ENCODE measurements at regions not wholly inside any gene's neighbourhood (a gene's known extent, or its start where the extent isn't known, plus 50 kb on each side); places are given as distances from the start of the nearest gene placed in this dataset.

GRCh38 chr3:158916111-158916510, 114.3 kb downstream of the MFSD1 start:
- Histone ChIP-seq H3K27me3 (ENCODE audit: insufficient read depth, low read length) (no peaks in the 10 kb centered on the region), H2AFZ (ENCODE audit: low read length) (no peak overlapping the region), H3K36me3 (ENCODE audit: insufficient read depth, low read length) (no peaks in the 10 kb centered on the region), H3K4me1 (ENCODE audit: insufficient read depth, low read length) (peaks cover 12% of the 10 kb centered on the region), H3K9me3 (ENCODE audit: low read depth, low read length) (no peaks in the 10 kb centered on the region), H3K4me2 (ENCODE audit: insufficient read depth, low read length) (no peak overlapping the region), H3K27ac (ENCODE audit: low read depth, low read length) (no peak overlapping the region), H3K79me2 (ENCODE audit: insufficient read depth, low read length) (no peaks in the 10 kb centered on the region), H4K20me1 (ENCODE audit: insufficient read depth, low read length) (no peaks in the 10 kb centered on the region), H3K4me3 (ENCODE audit: insufficient read depth, low read length) (no peak overlapping the region)
- no peak for DNase-seq (ENCODE audit: insufficient read length, low spot score, missing footprints)
- TF ChIP-seq, protein P1, sequence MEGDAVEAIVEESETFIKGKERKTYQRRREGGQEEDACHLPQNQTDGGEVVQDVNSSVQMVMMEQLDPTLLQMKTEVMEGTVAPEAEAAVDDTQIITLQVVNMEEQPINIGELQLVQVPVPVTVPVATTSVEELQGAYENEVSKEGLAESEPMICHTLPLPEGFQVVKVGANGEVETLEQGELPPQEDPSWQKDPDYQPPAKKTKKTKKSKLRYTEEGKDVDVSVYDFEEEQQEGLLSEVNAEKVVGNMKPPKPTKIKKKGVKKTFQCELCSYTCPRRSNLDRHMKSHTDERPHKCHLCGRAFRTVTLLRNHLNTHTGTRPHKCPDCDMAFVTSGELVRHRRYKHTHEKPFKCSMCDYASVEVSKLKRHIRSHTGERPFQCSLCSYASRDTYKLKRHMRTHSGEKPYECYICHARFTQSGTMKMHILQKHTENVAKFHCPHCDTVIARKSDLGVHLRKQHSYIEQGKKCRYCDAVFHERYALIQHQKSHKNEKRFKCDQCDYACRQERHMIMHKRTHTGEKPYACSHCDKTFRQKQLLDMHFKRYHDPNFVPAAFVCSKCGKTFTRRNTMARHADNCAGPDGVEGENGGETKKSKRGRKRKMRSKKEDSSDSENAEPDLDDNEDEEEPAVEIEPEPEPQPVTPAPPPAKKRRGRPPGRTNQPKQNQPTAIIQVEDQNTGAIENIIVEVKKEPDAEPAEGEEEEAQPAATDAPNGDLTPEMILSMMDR (IDR thresholded peaks at IDR 0.05; ENCODE audit: extremely low read depth, low read depth, low read length): no peak

GRCh38 chr3:158918008-158918407, 116.2 kb downstream of the MFSD1 start:
- TF ChIP-seq, protein P1 (IDR thresholded peaks at IDR 0.05; ENCODE audit: extremely low read depth, low read depth, low read length): peak; percentile 82
- Histone ChIP-seq H3K4me2 (ENCODE audit: insufficient read depth, low read length) (no peak overlapping the region), H3K4me1 (ENCODE audit: insufficient read depth, low read length) (peaks cover 7% of the 10 kb centered on the region), H3K36me3 (ENCODE audit: insufficient read depth, low read length) (no peaks in the 10 kb centered on the region), H3K79me2 (ENCODE audit: insufficient read depth, low read length) (no peaks in the 10 kb centered on the region), H3K9me3 (ENCODE audit: low read depth, low read length) (no peaks in the 10 kb centered on the region), H3K4me3 (ENCODE audit: insufficient read depth, low read length) (no peak overlapping the region), H2AFZ (ENCODE audit: low read length) (no peak overlapping the region), H3K27me3 (ENCODE audit: insufficient read depth, low read length) (no peaks in the 10 kb centered on the region), H3K27ac (ENCODE audit: low read depth, low read length) (no peak overlapping the region), H4K20me1 (ENCODE audit: insufficient read depth, low read length) (no peaks in the 10 kb centered on the region)
- peak; percentile 56 for DNase-seq (ENCODE audit: insufficient read length, low spot score, missing footprints)

DNA sequence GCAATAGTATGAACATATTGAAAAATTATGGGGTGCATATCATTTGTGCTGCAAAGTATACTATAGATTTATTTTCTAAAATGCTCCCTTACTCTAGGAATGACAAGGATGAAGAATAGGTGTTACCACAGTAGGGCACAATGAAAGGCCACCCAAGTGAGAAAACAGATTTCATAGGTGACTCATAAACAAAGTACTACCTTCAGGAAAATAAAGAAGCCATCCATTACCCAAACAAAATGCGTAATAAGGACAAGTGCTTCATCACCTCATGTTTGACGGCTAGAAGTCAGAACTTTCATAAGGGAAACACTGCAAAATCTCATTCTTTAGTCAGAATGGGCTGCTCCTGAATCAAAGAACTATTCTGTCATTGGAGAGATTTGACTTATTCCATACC, 116.6 kb downstream of the MFSD1 start:
- no peaks in the 10 kb centered on the region for H3K36me3 ChIP-seq (ENCODE audit: insufficient read depth, low read length)
- no peak overlapping the region for H2AFZ ChIP-seq (ENCODE audit: low read length)
- no peaks in the 10 kb centered on the region for H4K20me1 ChIP-seq (ENCODE audit: insufficient read depth, low read length)
- H3K4me3 ChIP-seq (ENCODE audit: insufficient read depth, low read length): no peak overlapping the region
- peaks cover 7% of the 10 kb centered on the region for H3K4me1 ChIP-seq (ENCODE audit: insufficient read depth, low read length)
- H3K79me2 ChIP-seq (ENCODE audit: insufficient read depth, low read length): no peaks in the 10 kb centered on the region
- no peak overlapping the region for H3K4me2 ChIP-seq (ENCODE audit: insufficient read depth, low read length)
- no peak for DNase-seq (ENCODE audit: insufficient read length, low spot score, missing footprints)
- TF ChIP-seq, protein P1 (IDR thresholded peaks at IDR 0.05; ENCODE audit: extremely low read depth, low read depth, low read length): no peak
- no peaks in the 10 kb centered on the region for H3K9me3 ChIP-seq (ENCODE audit: low read depth, low read length)
- no peak overlapping the region for H3K27ac ChIP-seq (ENCODE audit: low read depth, low read length)
- no peaks in the 10 kb centered on the region for H3K27me3 ChIP-seq (ENCODE audit: insufficient read depth, low read length)

GRCh38 chr3:158920371-158920770, 118.5 kb downstream of the MFSD1 start:
- Histone ChIP-seq H3K79me2 (ENCODE audit: insufficient read depth, low read length) (no peaks in the 10 kb centered on the region), H3K36me3 (ENCODE audit: insufficient read depth, low read length) (no peaks in the 10 kb centered on the region), H2AFZ (ENCODE audit: low read length) (no peak overlapping the region), H3K27me3 (ENCODE audit: insufficient read depth, low read length) (no peaks in the 10 kb centered on the region), H3K4me2 (ENCODE audit: insufficient read depth, low read length) (no peak overlapping the region), H3K9me3 (ENCODE audit: low read depth, low read length) (no peaks in the 10 kb centered on the region), H4K20me1 (ENCODE audit: insufficient read depth, low read length) (no peaks in the 10 kb centered on the region), H3K27ac (ENCODE audit: low read depth, low read length) (no peak overlapping the region), H3K4me3 (ENCODE audit: insufficient read depth, low read length) (no peak overlapping the region), H3K4me1 (ENCODE audit: insufficient read depth, low read length) (peaks cover 7% of the 10 kb centered on the region)
- TF ChIP-seq, protein P1 (IDR thresholded peaks at IDR 0.05; ENCODE audit: extremely low read depth, low read depth, low read length): no peak
- DNase-seq (ENCODE audit: insufficient read length, low spot score, missing footprints): peak; percentile 69

Data from osteoblast (primary cell).